GM12873 (cell line): ENCODE measurements at regions not wholly inside any gene's neighbourhood (a gene's known extent, or its start where the extent isn't known, plus 50 kb on each side); places are given as distances from the start of the nearest gene placed in this dataset.

Experiments used
- TF ChIP-seq, protein P1 (sequence below): IDR thresholded peaks from 2 replicates; pipeline ENCODE4 v1.5.1; 2012; ENCODE audit warnings: low read depth, mild to moderate bottlenecking, moderate library complexity, low read length, control low read depth; ENCODE audit not compliant: insufficient read depth; ENCODE audit errors: missing control alignments

- TF ChIP-seq, protein P1, sequence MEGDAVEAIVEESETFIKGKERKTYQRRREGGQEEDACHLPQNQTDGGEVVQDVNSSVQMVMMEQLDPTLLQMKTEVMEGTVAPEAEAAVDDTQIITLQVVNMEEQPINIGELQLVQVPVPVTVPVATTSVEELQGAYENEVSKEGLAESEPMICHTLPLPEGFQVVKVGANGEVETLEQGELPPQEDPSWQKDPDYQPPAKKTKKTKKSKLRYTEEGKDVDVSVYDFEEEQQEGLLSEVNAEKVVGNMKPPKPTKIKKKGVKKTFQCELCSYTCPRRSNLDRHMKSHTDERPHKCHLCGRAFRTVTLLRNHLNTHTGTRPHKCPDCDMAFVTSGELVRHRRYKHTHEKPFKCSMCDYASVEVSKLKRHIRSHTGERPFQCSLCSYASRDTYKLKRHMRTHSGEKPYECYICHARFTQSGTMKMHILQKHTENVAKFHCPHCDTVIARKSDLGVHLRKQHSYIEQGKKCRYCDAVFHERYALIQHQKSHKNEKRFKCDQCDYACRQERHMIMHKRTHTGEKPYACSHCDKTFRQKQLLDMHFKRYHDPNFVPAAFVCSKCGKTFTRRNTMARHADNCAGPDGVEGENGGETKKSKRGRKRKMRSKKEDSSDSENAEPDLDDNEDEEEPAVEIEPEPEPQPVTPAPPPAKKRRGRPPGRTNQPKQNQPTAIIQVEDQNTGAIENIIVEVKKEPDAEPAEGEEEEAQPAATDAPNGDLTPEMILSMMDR = no peak
Measured at GRCh38 chr14:28298156-28298555, 468.4 kb upstream of the FOXG1 start.

GRCh38 chr14:28299227-28299626, 467.4 kb upstream of the FOXG1 start:
- TF ChIP-seq, protein P1 = no peak

- TF ChIP-seq, protein P1 = no peak
Measured at GRCh38 chr14:28300356-28300755, 466.2 kb upstream of the FOXG1 start.

- TF ChIP-seq, protein P1 = no peak
Measured at GRCh38 chr14:28301179-28301578, 465.4 kb upstream of the FOXG1 start.

DNA sequence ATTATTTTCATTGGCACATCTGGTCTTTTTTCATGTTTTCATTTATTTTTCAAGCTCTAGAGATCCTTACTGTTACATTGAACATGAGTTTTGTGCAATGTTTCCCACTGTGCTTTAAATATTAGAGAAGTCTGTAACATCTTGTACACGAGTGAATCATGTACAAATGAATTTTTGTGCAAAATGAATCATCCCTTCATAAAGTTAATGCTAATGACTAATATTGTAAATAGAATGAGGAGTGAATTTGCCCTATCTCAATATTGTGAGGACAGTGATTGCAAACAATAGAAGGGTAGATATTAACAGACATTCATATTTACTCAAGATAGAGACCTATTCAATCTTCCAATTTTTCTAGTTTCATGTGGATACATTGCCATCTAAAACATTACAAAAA, 463.3 kb upstream of the FOXG1 start:
- TF ChIP-seq, protein P1 = no peak

- TF ChIP-seq, protein P1 = no peak
Measured at GRCh38 chr14:28305938-28306337, 460.6 kb upstream of the FOXG1 start.

- TF ChIP-seq, protein P1 = no peak
Measured at GRCh38 chr14:28307506-28307905, 459.1 kb upstream of the FOXG1 start.
